Mesenchymal stem cell (in vitro differentiated cells and primary cell): ENCODE measurements at regions not wholly inside any gene's neighbourhood (a gene's known extent, or its start where the extent isn't known, plus 50 kb on each side); places are given as distances from the start of the nearest gene placed in this dataset.

ENCODE experiments used
- DNase-seq: peaks from one replicate; pipeline ENCODE4 v3.0.0-alpha.2; 2013
- H2AFZ ChIP-seq: one replicate; pipeline ENCODE4 v1.6.1; 2013; ENCODE audit warnings: low read depth, mild to moderate bottlenecking, control low read depth, inconsistent platforms, low read length, moderate library complexity
- H2AK5ac ChIP-seq: 2 replicates; pipeline ENCODE4 v1.6.1; 2013; ENCODE audit warnings: low read length, moderate library complexity, mild to moderate bottlenecking, inconsistent platforms; ENCODE audit not compliant: severe bottlenecking
- H2BK120ac ChIP-seq: one replicate; pipeline ENCODE4 v1.6.1; 2013; ENCODE audit warnings: low read depth, mild to moderate bottlenecking, inconsistent platforms, low read length, moderate library complexity
- H2BK12ac ChIP-seq, 2 experiments: one replicate each; pipeline ENCODE4 v1.6.1; 2013; ENCODE audit warnings: inconsistent platforms in 2 of 2, low read length in 2 of 2, mild to moderate bottlenecking in 2 of 2, moderate library complexity in 2 of 2, control low read depth in 1 of 2
- H2BK15ac ChIP-seq: one replicate; pipeline ENCODE4 v1.6.1; 2013; ENCODE audit warnings: mild to moderate bottlenecking, low read depth, inconsistent platforms; ENCODE audit not compliant: poor library complexity, severe bottlenecking
- H2BK5ac ChIP-seq: 2 replicates; pipeline ENCODE4 v1.6.1; 2013; ENCODE audit warnings: low read depth, mild to moderate bottlenecking, low read length, control low read depth, inconsistent platforms; ENCODE audit not compliant: poor library complexity, severe bottlenecking
- H3K14ac ChIP-seq, 2 experiments: one replicate each; pipeline ENCODE4 v1.6.1; 2013; ENCODE audit warnings: inconsistent platforms in 2 of 2, low read length in 2 of 2, control low read depth in 1 of 2, mild to moderate bottlenecking in 1 of 2, moderate library complexity in 1 of 2
- H3K18ac ChIP-seq, 2 experiments: one replicate each; pipeline ENCODE4 v1.6.1; 2013; ENCODE audit warnings: inconsistent platforms in 2 of 2, low read length in 2 of 2, control low read depth in 1 of 2, low read depth in 1 of 2, mild to moderate bottlenecking in 1 of 2
- H3K23ac ChIP-seq, 2 experiments: one replicate each; pipeline ENCODE4 v1.6.1; 2013; ENCODE audit warnings: inconsistent platforms in 2 of 2, low read length in 2 of 2, mild to moderate bottlenecking in 2 of 2, moderate library complexity in 2 of 2, control low read depth in 1 of 2
- H3K27ac ChIP-seq: 2 replicates; pipeline ENCODE4 v1.5.1; 2013; ENCODE audit warnings: mild to moderate bottlenecking, moderate library complexity, low read length, control low read depth, inconsistent platforms; ENCODE audit not compliant: poor library complexity, severe bottlenecking
- H3K27me3 ChIP-seq, 2 experiments: 2 replicates each; pipeline versions ENCODE4 v1.6.1 to v1.7.0; 2013; ENCODE audit warnings: low read length in 2 of 2, mild to moderate bottlenecking in 2 of 2, moderate library complexity in 2 of 2, control low read depth in 1 of 2, inconsistent platforms in 1 of 2; ENCODE audit not compliant: control insufficient read depth in 1 of 2, insufficient read depth in 1 of 2
- H3K36me3 ChIP-seq, 2 experiments: 2 replicates each; pipeline versions ENCODE4 v1.6.1 to v1.7.0; 2013; ENCODE audit warnings: low read length in 2 of 2, control low read depth in 1 of 2, inconsistent platforms in 1 of 2, low read depth in 1 of 2, mild to moderate bottlenecking in 1 of 2; ENCODE audit not compliant: insufficient read depth in 2 of 2, control insufficient read depth in 1 of 2
- H3K4ac ChIP-seq, 2 experiments: one replicate each; pipeline ENCODE4 v1.6.1; 2013; ENCODE audit warnings: inconsistent platforms in 2 of 2, low read length in 2 of 2, mild to moderate bottlenecking in 2 of 2, moderate library complexity in 2 of 2, control low read depth in 1 of 2, low read depth in 1 of 2
- H3K4me1 ChIP-seq: 2 replicates; pipeline ENCODE4 v1.6.1; 2013; ENCODE audit warnings: low read depth, low read length, control low read depth; ENCODE audit not compliant: control insufficient read depth, insufficient read depth
- H3K4me2 ChIP-seq: 2 replicates; pipeline ENCODE4 v1.6.1; 2013; ENCODE audit warnings: low read length, mild to moderate bottlenecking, inconsistent platforms; ENCODE audit not compliant: poor library complexity, severe bottlenecking
- H3K4me3 ChIP-seq, 2 experiments: 2 replicates each; pipeline versions ENCODE4 v1.5.1 to v1.7.0; 2013; ENCODE audit warnings: low read length in 2 of 2, mild to moderate bottlenecking in 2 of 2, control low read depth in 1 of 2, low read depth in 1 of 2; ENCODE audit not compliant: insufficient read depth in 1 of 2
- H3K79me1 ChIP-seq: replicated peaks from 2 replicates; pipeline ENCODE4 v1.6.1; 2013; ENCODE audit warnings: mild to moderate bottlenecking, control low read depth, low read length, inconsistent platforms; ENCODE audit not compliant: poor library complexity, severe bottlenecking
- H3K9ac ChIP-seq: 2 replicates; pipeline ENCODE4 v1.7.0; 2013; ENCODE audit warnings: mild to moderate bottlenecking, low read length, moderate library complexity
- H3K9me3 ChIP-seq: 2 replicates; pipeline ENCODE4 v1.7.0; 2013; ENCODE audit warnings: mild to moderate bottlenecking, low read length; ENCODE audit not compliant: control insufficient read depth
- H4K8ac ChIP-seq: one replicate; pipeline ENCODE4 v1.6.1; 2013; ENCODE audit warnings: inconsistent platforms, mild to moderate bottlenecking, low read length, moderate library complexity
- H4K91ac ChIP-seq: one replicate; pipeline ENCODE4 v1.6.1; 2013; ENCODE audit warnings: mild to moderate bottlenecking, low read length, inconsistent platforms
- WGBS: methylation state at CpG from one replicate; pipeline ENCODE4 v1.1.7; 2013; ENCODE audit warnings: mixed read lengths; 5-methylcytosine and 5-hydroxymethylcytosine counted together

GRCh38 chr6:9346923-9347322, 911.6 kb upstream of the SLC35B3 start:
- H3K23ac ChIP-seq, result no peak overlapping the region
- no peak overlapping the region for H4K8ac ChIP-seq
- no peak for DNase-seq
- H3K4me2 ChIP-seq, result no peak overlapping the region
- H3K14ac ChIP-seq, result no peak overlapping the region
- H3K27me3 ChIP-seq, result no peaks in the 10 kb centered on the region
- H3K4me3 ChIP-seq, result no peak overlapping the region
- H3K9me3 ChIP-seq, result peaks cover 3% of the 10 kb centered on the region
- WGBS, result 85% methylated on average over 2 of the region's 2 CpGs
- no peaks in the 10 kb centered on the region for H3K4me1 ChIP-seq
- H4K91ac ChIP-seq, result no peak overlapping the region
- H3K4ac ChIP-seq, result no peak overlapping the region
- H2BK12ac ChIP-seq, result no peak overlapping the region
- no peak overlapping the region for H2AK5ac ChIP-seq
- no peaks in the 10 kb centered on the region for H3K36me3 ChIP-seq
- no peak overlapping the region for H3K27ac ChIP-seq
- no peak overlapping the region for H2BK15ac ChIP-seq
- H2BK5ac ChIP-seq, result no peak overlapping the region
- H3K18ac ChIP-seq, result no peak overlapping the region
- H3K79me1 ChIP-seq, result no peaks in the 10 kb centered on the region
- H2BK120ac ChIP-seq, result no peak overlapping the region
- no peak overlapping the region for H3K9ac ChIP-seq
- no peak overlapping the region for H2AFZ ChIP-seq

- Histone ChIP-seq H3K14ac (no peak overlapping the region), H2BK12ac (no peak overlapping the region), H3K27ac (no peak overlapping the region), H3K9ac (no peak overlapping the region), H3K27me3 (no peaks in the 10 kb centered on the region), H3K79me1 (no peaks in the 10 kb centered on the region), H3K4ac (no peak overlapping the region), H3K4me3 (no peak overlapping the region), H3K36me3 (no peaks in the 10 kb centered on the region), H2BK15ac (no peak overlapping the region), H4K91ac (no peak overlapping the region), H3K18ac (no peak overlapping the region), H3K4me2 (no peak overlapping the region), H2AK5ac (no peak overlapping the region), H3K4me1 (peaks cover 2% of the 10 kb centered on the region), H3K23ac (no peak overlapping the region), H2AFZ (no peak overlapping the region), H4K8ac (no peak overlapping the region), H2BK5ac (no peak overlapping the region), H2BK120ac (no peak overlapping the region), H3K9me3 (no peaks in the 10 kb centered on the region)
- WGBS, result 78% methylated on average over 3 of the region's 10 CpGs
- no peak for DNase-seq
Observed at GRCh38 chr6:9335431-9335830, 900.1 kb upstream of the SLC35B3 start.

GRCh38 chr6:9334979-9335378, 899.6 kb upstream of the SLC35B3 start:
- no peak overlapping the region for H2BK120ac ChIP-seq
- no peak overlapping the region for H4K8ac ChIP-seq
- H2BK12ac ChIP-seq, result no peak overlapping the region
- H3K14ac ChIP-seq, result no peak overlapping the region
- no peak overlapping the region for H3K9ac ChIP-seq
- H2BK5ac ChIP-seq, result no peak overlapping the region
- no peak overlapping the region for H3K4ac ChIP-seq
- no peaks in the 10 kb centered on the region for H3K27me3 ChIP-seq
- no peak overlapping the region for H3K27ac ChIP-seq
- WGBS, result 53% methylated on average over 2 of the region's 3 CpGs
- H3K18ac ChIP-seq, result no peak overlapping the region
- H3K9me3 ChIP-seq, result no peaks in the 10 kb centered on the region
- H3K23ac ChIP-seq, result no peak overlapping the region
- DNase-seq, result no peak
- H2BK15ac ChIP-seq, result no peak overlapping the region
- no peak overlapping the region for H3K4me2 ChIP-seq
- H3K4me3 ChIP-seq, result no peak overlapping the region
- no peaks in the 10 kb centered on the region for H3K79me1 ChIP-seq
- peaks cover 2% of the 10 kb centered on the region for H3K4me1 ChIP-seq
- no peaks in the 10 kb centered on the region for H3K36me3 ChIP-seq
- H4K91ac ChIP-seq, result no peak overlapping the region
- no peak overlapping the region for H2AFZ ChIP-seq
- no peak overlapping the region for H2AK5ac ChIP-seq

GRCh38 chr6:9332241-9332780, 897.0 kb upstream of the SLC35B3 start:
- no peak for DNase-seq
- H4K91ac ChIP-seq, result no peak overlapping the region
- H2BK5ac ChIP-seq, result no peak overlapping the region
- H4K8ac ChIP-seq, result no peak overlapping the region
- H2BK15ac ChIP-seq, result no peak overlapping the region
- no peaks in the 10 kb centered on the region for H3K79me1 ChIP-seq
- H2BK12ac ChIP-seq, result no peak overlapping the region
- H3K9me3 ChIP-seq, result peaks cover 7% of the 10 kb centered on the region
- no peak overlapping the region for H3K4me3 ChIP-seq
- H3K23ac ChIP-seq, result no peak overlapping the region
- no peak overlapping the region for H3K14ac ChIP-seq
- no peak overlapping the region for H3K4me2 ChIP-seq
- H3K18ac ChIP-seq, result no peak overlapping the region
- H3K27me3 ChIP-seq, result no peaks in the 10 kb centered on the region
- H2BK120ac ChIP-seq, result no peak overlapping the region
- no peak overlapping the region for H2AFZ ChIP-seq
- H3K9ac ChIP-seq, result no peak overlapping the region
- H2AK5ac ChIP-seq, result no peak overlapping the region
- no peaks in the 10 kb centered on the region for H3K36me3 ChIP-seq
- H3K27ac ChIP-seq, result no peak overlapping the region
- no CpG with 5 or more reads among the region's 2 CpGs for WGBS
- no peak overlapping the region for H3K4ac ChIP-seq
- H3K4me1 ChIP-seq, result peaks cover 2% of the 10 kb centered on the region
